IMR-90 (cell line): ENCODE measurements at regions not wholly inside any gene's neighbourhood (a gene's known extent, or its start where the extent isn't known, plus 50 kb on each side); places are given as distances from the start of the nearest gene placed in this dataset.

Experiments used
- ATAC-seq: fragments of 200-7000 bp; cut with Tn5 transposase; 2 replicates; pipeline ENCODE4 v1.9.1; 2020; ENCODE audit warnings: low read depth, mild to moderate bottlenecking, moderate library complexity
- BruUV-seq: library from RNA; stranded (reverse); fragments of 400-500 nt; replicated peaks from 2 replicates; lab custom pipeline; 2021; lab: Mats Ljungman, UMichigan
- CTCF ChIA-PET: fragments of 300-600 bp; formaldehyde crosslinking; extraction: SDS; loops from one replicate; lab custom pipeline; 2021; ENCODE audit warnings: antibody characterized with exemption; lab: Yijun Ruan, JAX
- POLR2A ChIA-PET: fragments of 300-600 bp; sonication (Branson Sonifier 250); formaldehyde crosslinking; loops from one replicate; lab custom pipeline; 2022; ENCODE audit warnings: antibody characterized with exemption; ENCODE audit not compliant: unreplicated experiment; lab: Charles Lee
- DNase-seq: peaks from one replicate; pipeline ENCODE4 v3.0.0; 2013
- H2AFZ ChIP-seq: replicated peaks from 2 replicates; pipeline ENCODE3; 2013; ENCODE audit warnings: low read length, mild to moderate bottlenecking; ENCODE audit not compliant: poor library complexity
- H2AK5ac ChIP-seq: 2 replicates; pipeline ENCODE4 v1.6.1; 2013; ENCODE audit warnings: low read depth, low read length, inconsistent platforms
- H2AK9ac ChIP-seq: replicated peaks from 2 replicates; pipeline ENCODE3; 2013; ENCODE audit warnings: mild to moderate bottlenecking, low read depth, low read length, moderate library complexity; ENCODE audit not compliant: poor library complexity
- H2BK120ac ChIP-seq: 2 replicates; pipeline ENCODE4 v1.6.1; 2013; ENCODE audit warnings: low read depth, low read length, inconsistent platforms
- H2BK15ac ChIP-seq: 3 replicates; pipeline ENCODE4 v1.6.1; 2013; ENCODE audit warnings: low read depth, low read length, inconsistent platforms
- H2BK20ac ChIP-seq: 2 replicates; pipeline ENCODE4 v1.6.1; 2013; ENCODE audit warnings: low read depth, mild to moderate bottlenecking, inconsistent platforms, low read length, moderate library complexity
- H2BK5ac ChIP-seq: 2 replicates; pipeline ENCODE4 v1.6.1; 2013; ENCODE audit warnings: mild to moderate bottlenecking, low read depth, low read length, inconsistent platforms; ENCODE audit not compliant: poor library complexity, severe bottlenecking
- H3K14ac ChIP-seq: replicated peaks from 2 replicates; pipeline ENCODE4 v1.6.1; 2013; ENCODE audit warnings: low read depth, low read length, inconsistent platforms
- H3K18ac ChIP-seq: 2 replicates; pipeline ENCODE4 v1.6.1; 2013; ENCODE audit warnings: low read depth, low read length, control low read depth
- H3K23ac ChIP-seq: 2 replicates; pipeline ENCODE4 v1.6.1; 2013; ENCODE audit warnings: low read depth, low read length, inconsistent platforms
- H3K27ac ChIP-seq: 2 replicates; pipeline ENCODE4 v1.5.1; 2013; ENCODE audit warnings: mild to moderate bottlenecking, control low read depth, low read length; ENCODE audit not compliant: insufficient read depth
- H3K27me3 ChIP-seq: 2 replicates; pipeline ENCODE4 v1.6.1; 2013; ENCODE audit warnings: low read length; ENCODE audit not compliant: control insufficient read depth, insufficient read depth
- H3K36me3 ChIP-seq: 2 replicates; pipeline ENCODE4 v1.6.1; 2013; ENCODE audit warnings: low read length, mixed read lengths; ENCODE audit not compliant: control insufficient read depth, insufficient read depth
- H3K4ac ChIP-seq: 2 replicates; pipeline ENCODE4 v1.6.1; 2013; ENCODE audit warnings: low read depth, low read length, inconsistent platforms
- H3K4me1 ChIP-seq: 2 replicates; pipeline ENCODE4 v1.6.1; 2013; ENCODE audit warnings: low read length, mixed read lengths; ENCODE audit not compliant: control insufficient read depth, insufficient read depth
- H3K4me2 ChIP-seq: 2 replicates; pipeline ENCODE4 v1.6.1; 2013; ENCODE audit warnings: low read depth, mild to moderate bottlenecking, control low read depth, low read length, moderate library complexity
- H3K4me3 ChIP-seq: 2 replicates; pipeline ENCODE4 v1.5.1; 2013; ENCODE audit warnings: low read depth, mild to moderate bottlenecking, control low read depth, low read length, moderate library complexity; ENCODE audit not compliant: insufficient read depth
- H3K56ac ChIP-seq: 2 replicates; pipeline ENCODE4 v1.6.1; 2013; ENCODE audit warnings: low read length, inconsistent platforms; ENCODE audit not compliant: insufficient read depth; ENCODE audit errors: extremely low read depth
- H3K79me1 ChIP-seq, 2 experiments: 2 replicates each; pipeline ENCODE4 v1.6.1; 2013; ENCODE audit warnings: low read length in 2 of 2, inconsistent platforms in 1 of 2, low read depth in 1 of 2
- H3K9ac ChIP-seq: 2 replicates; pipeline ENCODE4 v1.6.1; 2013; ENCODE audit warnings: low read depth, low read length, control low read depth
- H3K9me1 ChIP-seq: 2 replicates; pipeline ENCODE4 v1.6.1; 2013; ENCODE audit warnings: low read length, inconsistent platforms; ENCODE audit not compliant: insufficient read depth
- H3K9me3 ChIP-seq: 2 replicates; pipeline ENCODE4 v1.6.1; 2013; ENCODE audit warnings: low read length; ENCODE audit not compliant: control insufficient read depth, insufficient read depth
- H4K20me1 ChIP-seq: 2 replicates; pipeline ENCODE4 v1.6.1; 2013; ENCODE audit warnings: low read length, inconsistent platforms; ENCODE audit not compliant: insufficient read depth
- H4K5ac ChIP-seq: 2 replicates; pipeline ENCODE4 v1.6.1; 2013; ENCODE audit warnings: mild to moderate bottlenecking, low read depth, low read length, control low read depth
- H4K8ac ChIP-seq, 2 experiments: 2 replicates each; pipeline ENCODE4 v1.6.1; 2013; ENCODE audit warnings: low read depth in 2 of 2, low read length in 2 of 2, control low read depth in 1 of 2, inconsistent platforms in 1 of 2
- H4K91ac ChIP-seq: 2 replicates; pipeline ENCODE4 v1.6.1; 2013; ENCODE audit warnings: low read depth, low read length, inconsistent platforms; ENCODE audit not compliant: insufficient read depth
- BHLHE40 ChIP-seq: fragments of 150-350 bp; IDR thresholded peaks from 2 replicates; pipeline ENCODE4 v1.6.1; 2016; ENCODE audit warnings: mild to moderate bottlenecking, low read depth, low read length
- FOS ChIP-seq: fragments of 150-350 bp; IDR thresholded peaks from 2 replicates; pipeline ENCODE4 v1.6.1; 2016; ENCODE audit warnings: low read depth, low read length
- MAZ ChIP-seq: IDR thresholded peaks from 2 replicates; pipeline ENCODE4 v1.6.1; 2012; ENCODE audit warnings: low read depth, mild to moderate bottlenecking, low read length, improper control_type of control experiment, moderate library complexity, borderline replicate concordance
- MXI1 ChIP-seq: IDR thresholded peaks from 2 replicates; pipeline ENCODE4 v1.6.1; 2012; ENCODE audit warnings: low read depth, mild to moderate bottlenecking, low read length, moderate library complexity, borderline replicate concordance
- POLR2A ChIP-seq: IDR thresholded peaks from 2 replicates; pipeline ENCODE4 v1.6.1; 2012; ENCODE audit warnings: mild to moderate bottlenecking, low read depth, low read length
- RFX5 ChIP-seq: IDR thresholded peaks from 2 replicates; pipeline ENCODE4 v1.8.0; 2012; ENCODE audit warnings: low read depth, mild to moderate bottlenecking, low read length, moderate library complexity
- SMC3 ChIP-seq: fragments of 150-350 bp; IDR thresholded peaks from 2 replicates; pipeline ENCODE4 v1.6.1; 2016; ENCODE audit warnings: low read depth, mild to moderate bottlenecking, antibody characterized with exemption, low read length, moderate library complexity
- dilution Hi-C: fragments of 300-500 bp; cut with HindIII; formaldehyde crosslinking; loops from one replicate; pipeline ENCODE4 v1.14.3; 2018; ENCODE audit warnings: low sequenced_read_pairs; ENCODE audit not compliant: unreplicated experiment
- in situ Hi-C: fragments of 300-500 bp; cut with MboI; formaldehyde crosslinking; loops from 3 replicates; pipeline ENCODE4 v1.14.3; 2019; ENCODE audit warnings: low sequenced_read_pairs, inconsistent platforms, mixed read lengths
- intact Hi-C: fragments of 100-400 bp; cut with micrococcal nuclease; formaldehyde crosslinking; loops from 2 replicates; pipeline ENCODE4 v1.10.0; 2022
- TF ChIP-seq, protein P1 (sequence below): conservative IDR thresholded peaks from 2 replicates; pipeline ENCODE4 v1.5.1; 2012; ENCODE audit warnings: mild to moderate bottlenecking, low read depth, low read length, improper control_type of control experiment
- TF ChIP-seq, protein P2 (sequence below): fragments of 150-350 bp; IDR thresholded peaks from 2 replicates; pipeline ENCODE4 v1.6.1; 2017; ENCODE audit warnings: mild to moderate bottlenecking, antibody characterized with exemption, low read length, low read depth

- H3K14ac ChIP-seq = no peak overlapping the region
- no peak overlapping the region for H4K5ac ChIP-seq
- ChIA-PET POLR2A (no interaction called here), CTCF (no interaction called here)
- H4K8ac ChIP-seq = no peak overlapping the region
- no peak overlapping the region for H3K4me3 ChIP-seq
- H2AK9ac ChIP-seq = no peak overlapping the region
- intact Hi-C loops = no loop called here
- H4K20me1 ChIP-seq = no peaks in the 10 kb centered on the region
- no peak overlapping the region for H2AFZ ChIP-seq
- TF ChIP-seq, protein P1, sequence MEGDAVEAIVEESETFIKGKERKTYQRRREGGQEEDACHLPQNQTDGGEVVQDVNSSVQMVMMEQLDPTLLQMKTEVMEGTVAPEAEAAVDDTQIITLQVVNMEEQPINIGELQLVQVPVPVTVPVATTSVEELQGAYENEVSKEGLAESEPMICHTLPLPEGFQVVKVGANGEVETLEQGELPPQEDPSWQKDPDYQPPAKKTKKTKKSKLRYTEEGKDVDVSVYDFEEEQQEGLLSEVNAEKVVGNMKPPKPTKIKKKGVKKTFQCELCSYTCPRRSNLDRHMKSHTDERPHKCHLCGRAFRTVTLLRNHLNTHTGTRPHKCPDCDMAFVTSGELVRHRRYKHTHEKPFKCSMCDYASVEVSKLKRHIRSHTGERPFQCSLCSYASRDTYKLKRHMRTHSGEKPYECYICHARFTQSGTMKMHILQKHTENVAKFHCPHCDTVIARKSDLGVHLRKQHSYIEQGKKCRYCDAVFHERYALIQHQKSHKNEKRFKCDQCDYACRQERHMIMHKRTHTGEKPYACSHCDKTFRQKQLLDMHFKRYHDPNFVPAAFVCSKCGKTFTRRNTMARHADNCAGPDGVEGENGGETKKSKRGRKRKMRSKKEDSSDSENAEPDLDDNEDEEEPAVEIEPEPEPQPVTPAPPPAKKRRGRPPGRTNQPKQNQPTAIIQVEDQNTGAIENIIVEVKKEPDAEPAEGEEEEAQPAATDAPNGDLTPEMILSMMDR = no peak
- TF ChIP-seq BHLHE40 = no peak
- no peak for TF ChIP-seq RFX5
- no peak for TF ChIP-seq POLR2A
- TF ChIP-seq, protein P2, sequence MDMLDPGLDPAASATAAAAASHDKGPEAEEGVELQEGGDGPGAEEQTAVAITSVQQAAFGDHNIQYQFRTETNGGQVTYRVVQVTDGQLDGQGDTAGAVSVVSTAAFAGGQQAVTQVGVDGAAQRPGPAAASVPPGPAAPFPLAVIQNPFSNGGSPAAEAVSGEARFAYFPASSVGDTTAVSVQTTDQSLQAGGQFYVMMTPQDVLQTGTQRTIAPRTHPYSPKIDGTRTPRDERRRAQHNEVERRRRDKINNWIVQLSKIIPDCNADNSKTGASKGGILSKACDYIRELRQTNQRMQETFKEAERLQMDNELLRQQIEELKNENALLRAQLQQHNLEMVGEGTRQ = no peak
- TF ChIP-seq SMC3 = no peak
- no peak for TF ChIP-seq FOS
- no peak for TF ChIP-seq MXI1
- no peak for TF ChIP-seq MAZ
- no peak overlapping the region for H3K9ac ChIP-seq
- no TSS peak for BruUV-seq
- H3K4me2 ChIP-seq = no peak overlapping the region
- H3K9me3 ChIP-seq = peaks cover 4% of the 10 kb centered on the region
- no peak for ATAC-seq
- H3K18ac ChIP-seq = no peak overlapping the region
- no peak overlapping the region for H3K56ac ChIP-seq
- no peak overlapping the region for H3K27ac ChIP-seq
- no peaks in the 10 kb centered on the region for H3K9me1 ChIP-seq
- H3K4me1 ChIP-seq = no peaks in the 10 kb centered on the region
- H4K91ac ChIP-seq = no peak overlapping the region
- H3K27me3 ChIP-seq = no peaks in the 10 kb centered on the region
- no peak overlapping the region for H2BK15ac ChIP-seq
- H2BK20ac ChIP-seq = no peak overlapping the region
- in situ Hi-C loops = no loop called here
- no peak overlapping the region for H2BK120ac ChIP-seq
- no peaks in the 10 kb centered on the region for H3K79me1 ChIP-seq
- dilution Hi-C loops = no loop called here
- H3K4ac ChIP-seq = no peak overlapping the region
- no peaks in the 10 kb centered on the region for H3K36me3 ChIP-seq
- H2BK5ac ChIP-seq = no peak overlapping the region
- DNase-seq = no peak
- no peak overlapping the region for H2AK5ac ChIP-seq
- no peak overlapping the region for H3K23ac ChIP-seq
Measured at GRCh38 chr3:22401499-22401898, 650.5 kb upstream of the ZNF385D start.
